ENCODE measurements at regions not wholly inside any gene's neighbourhood (a gene's known extent, or its start where the extent isn't known, plus 50 kb on each side); places are given as distances from the start of the nearest gene placed in this dataset.

DNA sequence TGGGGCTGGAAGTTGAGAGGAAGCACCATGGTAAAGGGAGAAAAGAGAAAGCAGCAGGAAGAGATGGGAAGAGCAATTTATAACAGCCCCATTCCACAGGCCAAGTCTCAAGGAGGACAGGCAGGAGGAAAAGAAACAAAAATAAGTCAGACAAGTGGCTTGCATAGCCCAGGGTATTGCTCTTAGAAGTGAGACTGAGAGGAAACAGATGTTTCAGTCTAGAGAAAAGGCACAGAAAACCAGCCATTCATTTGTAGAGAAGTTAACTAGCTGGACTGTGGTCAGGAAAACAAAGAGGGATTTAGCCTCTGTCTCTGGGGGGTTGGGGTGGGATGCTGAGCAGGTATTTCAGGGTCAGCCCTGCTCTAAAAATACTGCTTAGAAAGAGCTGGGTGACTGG lies 175.0 kb upstream of the ARHGEF9 start:
- H3K36me3 ChIP-seq (ENCODE audit: control insufficient read depth, insufficient read depth, low read length): no peaks in the 10 kb centered on the region
- no peak for DNase-seq (ENCODE audit: low read depth in 2 of 2)
- H3K27ac ChIP-seq (ENCODE audit: insufficient read depth, low read length): no peak overlapping the region
- H2AFZ ChIP-seq (ENCODE audit: low read length): no peak overlapping the region
- TF ChIP-seq EZH2 (IDR thresholded peaks at IDR 0.05; ENCODE audit: low read length, missing control alignments): no peak
- TF ChIP-seq, protein P1, sequence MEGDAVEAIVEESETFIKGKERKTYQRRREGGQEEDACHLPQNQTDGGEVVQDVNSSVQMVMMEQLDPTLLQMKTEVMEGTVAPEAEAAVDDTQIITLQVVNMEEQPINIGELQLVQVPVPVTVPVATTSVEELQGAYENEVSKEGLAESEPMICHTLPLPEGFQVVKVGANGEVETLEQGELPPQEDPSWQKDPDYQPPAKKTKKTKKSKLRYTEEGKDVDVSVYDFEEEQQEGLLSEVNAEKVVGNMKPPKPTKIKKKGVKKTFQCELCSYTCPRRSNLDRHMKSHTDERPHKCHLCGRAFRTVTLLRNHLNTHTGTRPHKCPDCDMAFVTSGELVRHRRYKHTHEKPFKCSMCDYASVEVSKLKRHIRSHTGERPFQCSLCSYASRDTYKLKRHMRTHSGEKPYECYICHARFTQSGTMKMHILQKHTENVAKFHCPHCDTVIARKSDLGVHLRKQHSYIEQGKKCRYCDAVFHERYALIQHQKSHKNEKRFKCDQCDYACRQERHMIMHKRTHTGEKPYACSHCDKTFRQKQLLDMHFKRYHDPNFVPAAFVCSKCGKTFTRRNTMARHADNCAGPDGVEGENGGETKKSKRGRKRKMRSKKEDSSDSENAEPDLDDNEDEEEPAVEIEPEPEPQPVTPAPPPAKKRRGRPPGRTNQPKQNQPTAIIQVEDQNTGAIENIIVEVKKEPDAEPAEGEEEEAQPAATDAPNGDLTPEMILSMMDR (conservative IDR thresholded peaks at IDR 0.05 in 1 of 2, IDR thresholded peaks at IDR 0.05 in 1 of 2; ENCODE audit: low read depth in 1 of 2, low read length in 2 of 2): no peak
- H3K4me2 ChIP-seq (ENCODE audit: extremely low read depth, insufficient read depth, low read length): no peak overlapping the region
- no peaks in the 10 kb centered on the region for H3K27me3 ChIP-seq (ENCODE audit: control insufficient read depth, insufficient read depth, low read length)
- no peaks in the 10 kb centered on the region for H3K79me2 ChIP-seq (ENCODE audit: control insufficient read depth, insufficient read depth, low read length)
- H3K9me3 ChIP-seq (ENCODE audit: control insufficient read depth, insufficient read depth, low read depth, low read length): no peaks in the 10 kb centered on the region
- H3K4me1 ChIP-seq (ENCODE audit: control insufficient read depth, extremely low read depth, insufficient read depth, low read length): no peaks in the 10 kb centered on the region
- no peak overlapping the region for H3K4me3 ChIP-seq (replicated peaks in 1 of 4; ENCODE audit: control extremely low read depth in 1 of 4, insufficient read depth in 1 of 4, low read depth in 3 of 4, low read length in 4 of 4)
- H4K20me1 ChIP-seq (ENCODE audit: control insufficient read depth, extremely low read depth, insufficient read depth, low read length): no peaks in the 10 kb centered on the region
- H3K9ac ChIP-seq (ENCODE audit: insufficient read depth, low read length): no peak overlapping the region

DNA sequence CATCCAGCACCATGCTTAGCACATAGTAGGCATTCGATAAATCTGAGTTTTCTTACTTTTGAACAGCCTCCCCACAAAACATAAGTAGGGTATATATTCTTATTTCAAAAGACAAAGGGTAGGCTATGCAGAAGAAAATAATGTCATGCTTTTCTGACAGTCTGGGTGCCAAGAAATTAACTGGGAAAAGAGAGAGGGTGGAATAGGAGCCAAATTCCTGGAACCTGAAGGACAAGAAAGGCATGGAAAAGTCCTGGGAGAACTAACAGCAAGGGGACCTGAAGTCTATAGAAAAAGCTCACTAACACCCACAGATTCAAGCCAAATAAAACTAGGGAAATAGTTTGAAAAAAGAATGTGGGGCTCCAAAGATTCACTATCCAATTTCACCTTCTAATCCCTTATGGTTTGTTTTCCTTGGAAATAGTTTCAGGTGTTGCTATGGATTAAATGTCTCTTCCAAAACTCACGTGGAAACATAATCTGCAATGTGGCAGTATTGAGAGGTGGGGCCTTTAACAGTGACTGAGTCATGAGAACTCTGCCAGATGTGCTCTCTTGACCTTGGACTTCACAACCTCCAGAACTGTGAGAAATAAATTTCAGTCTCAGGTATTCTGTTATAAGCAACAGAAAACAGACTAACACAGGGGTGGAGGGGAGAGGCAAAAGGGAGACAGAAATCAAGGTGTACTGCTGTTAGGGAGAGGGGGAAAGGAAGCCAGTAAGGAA lies 173.3 kb upstream of the ARHGEF9 start:
- no peaks in the 10 kb centered on the region for H3K4me1 ChIP-seq (ENCODE audit: control insufficient read depth, extremely low read depth, insufficient read depth, low read length)
- H3K9me3 ChIP-seq (ENCODE audit: control insufficient read depth, insufficient read depth, low read depth, low read length): no peaks in the 10 kb centered on the region
- no peak overlapping the region for H2AFZ ChIP-seq (ENCODE audit: low read length)
- no peaks in the 10 kb centered on the region for H3K36me3 ChIP-seq (ENCODE audit: control insufficient read depth, insufficient read depth, low read length)
- H4K20me1 ChIP-seq (ENCODE audit: control insufficient read depth, extremely low read depth, insufficient read depth, low read length): no peaks in the 10 kb centered on the region
- H3K79me2 ChIP-seq (ENCODE audit: control insufficient read depth, insufficient read depth, low read length): no peaks in the 10 kb centered on the region
- no peak overlapping the region for H3K4me3 ChIP-seq (replicated peaks in 1 of 4; ENCODE audit: control extremely low read depth in 1 of 4, insufficient read depth in 1 of 4, low read depth in 3 of 4, low read length in 4 of 4)
- no peak for DNase-seq (ENCODE audit: low read depth in 2 of 2)
- no peak overlapping the region for H3K4me2 ChIP-seq (ENCODE audit: extremely low read depth, insufficient read depth, low read length)
- no peak overlapping the region for H3K9ac ChIP-seq (ENCODE audit: insufficient read depth, low read length)
- TF ChIP-seq, protein P1 (conservative IDR thresholded peaks at IDR 0.05 in 1 of 2, IDR thresholded peaks at IDR 0.05 in 1 of 2; ENCODE audit: low read depth in 1 of 2, low read length in 2 of 2): no peak
- no peak for TF ChIP-seq EZH2 (IDR thresholded peaks at IDR 0.05; ENCODE audit: low read length, missing control alignments)
- H3K27me3 ChIP-seq (ENCODE audit: control insufficient read depth, insufficient read depth, low read length): no peaks in the 10 kb centered on the region
- H3K27ac ChIP-seq (ENCODE audit: insufficient read depth, low read length): no peak overlapping the region

DNA sequence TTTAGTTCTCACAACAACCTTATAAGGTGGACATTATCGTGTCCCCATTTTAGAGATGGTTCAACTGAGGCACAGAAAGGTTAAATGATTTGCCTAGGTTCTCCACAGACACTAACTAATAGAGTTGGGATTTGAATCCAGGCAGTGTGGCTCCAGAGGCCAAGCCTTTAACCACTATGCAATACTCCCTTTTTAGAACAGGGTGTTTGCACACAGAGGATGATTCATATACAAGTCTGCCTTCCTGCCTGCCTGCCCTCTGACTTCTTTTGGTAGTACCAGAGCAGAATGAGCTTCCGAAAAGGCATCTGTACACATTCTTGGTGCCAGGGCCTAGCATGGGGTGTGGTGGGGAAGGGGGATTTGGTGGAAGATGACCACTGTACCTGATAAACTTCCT lies 150.8 kb upstream of the ARHGEF9 start:
- no peak overlapping the region for H2AFZ ChIP-seq (ENCODE audit: low read length)
- no peaks in the 10 kb centered on the region for H3K9me3 ChIP-seq (ENCODE audit: control insufficient read depth, insufficient read depth, low read depth, low read length)
- no peaks in the 10 kb centered on the region for H3K79me2 ChIP-seq (ENCODE audit: control insufficient read depth, insufficient read depth, low read length)
- no peak overlapping the region for H3K27ac ChIP-seq (ENCODE audit: insufficient read depth, low read length)
- H3K4me1 ChIP-seq (ENCODE audit: control insufficient read depth, extremely low read depth, insufficient read depth, low read length): no peaks in the 10 kb centered on the region
- no peak overlapping the region for H3K9ac ChIP-seq (ENCODE audit: insufficient read depth, low read length)
- DNase-seq (ENCODE audit: low read depth in 2 of 2): no peak
- no peaks in the 10 kb centered on the region for H4K20me1 ChIP-seq (ENCODE audit: control insufficient read depth, extremely low read depth, insufficient read depth, low read length)
- no peaks in the 10 kb centered on the region for H3K27me3 ChIP-seq (ENCODE audit: control insufficient read depth, insufficient read depth, low read length)
- no peak for TF ChIP-seq EZH2 (IDR thresholded peaks at IDR 0.05; ENCODE audit: low read length, missing control alignments)
- TF ChIP-seq, protein P1 (conservative IDR thresholded peaks at IDR 0.05 in 1 of 2, IDR thresholded peaks at IDR 0.05 in 1 of 2; ENCODE audit: low read depth in 1 of 2, low read length in 2 of 2): no peak
- H3K4me2 ChIP-seq (ENCODE audit: extremely low read depth, insufficient read depth, low read length): no peak overlapping the region
- no peak overlapping the region for H3K4me3 ChIP-seq (replicated peaks in 1 of 4; ENCODE audit: control extremely low read depth in 1 of 4, insufficient read depth in 1 of 4, low read depth in 3 of 4, low read length in 4 of 4)
- H3K36me3 ChIP-seq (ENCODE audit: control insufficient read depth, insufficient read depth, low read length): no peaks in the 10 kb centered on the region
